ENCODE measurements at regions not wholly inside any gene's neighbourhood (a gene's known extent, or its start where the extent isn't known, plus 50 kb on each side); places are given as distances from the start of the nearest gene placed in this dataset.

- no peak for TF ChIP-seq POLR2AphosphoS5 (IDR thresholded peaks at IDR 0.05)
- TF ChIP-seq CTCF (IDR thresholded peaks at IDR 0.05) = no peak
- no peak for TF ChIP-seq EP300 (IDR thresholded peaks at IDR 0.05)
Measured at GRCh38 chr3:176969066-176969465, 228.2 kb downstream of the TBL1XR1 start.

Data from gastroesophageal sphincter (tissue), 3 donors.